Tibial nerve (tissue), 3 donors: ENCODE measurements at regions not wholly inside any gene's neighbourhood (a gene's known extent, or its start where the extent isn't known, plus 50 kb on each side); places are given as distances from the start of the nearest gene placed in this dataset.

Experiments used
- POLR2A ChIP-seq, 2 donors: fragments of 450-650 bp; IDR thresholded peaks; one replicate each; pipeline ENCODE4 v1.6.1; 2017; ENCODE audit warnings: antibody characterized with exemption in 2 of 2, mild to moderate bottlenecking in 2 of 2, moderate library complexity in 2 of 2
- TF ChIP-seq, protein P1 (sequence below), 5 experiments: fragments of 200-600 bp in 3 of 5; fragments of 450-650 bp in 2 of 5; sonication (generic) in 3 of 5; IDR thresholded peaks; one replicate each; pipeline ENCODE4 v1.5.1; 2016 to 2019; ENCODE audit warnings: antibody characterized with exemption in 5 of 5, mild to moderate bottlenecking in 3 of 5, moderate library complexity in 2 of 5

DNA sequence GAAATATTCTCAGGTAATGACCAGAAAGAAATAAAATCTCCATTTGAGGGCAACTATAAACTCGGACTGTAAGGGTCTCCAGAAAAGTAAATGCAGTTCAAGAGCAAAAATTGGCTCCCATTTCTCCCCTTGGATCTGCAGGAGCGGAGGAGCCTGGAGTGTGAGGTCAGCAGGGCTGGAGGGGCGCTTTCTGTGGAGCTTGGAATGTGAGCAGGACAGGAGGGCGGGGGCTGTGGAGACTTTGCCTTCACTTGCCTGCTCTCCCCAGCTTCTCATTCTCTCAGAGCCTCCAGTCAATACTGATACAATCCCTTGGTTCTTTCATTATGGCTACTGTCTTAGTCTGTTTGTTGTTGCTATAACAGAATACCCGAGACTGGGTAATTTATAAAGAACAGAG is 162.8 kb upstream of the ANKH start:
- TF ChIP-seq, protein P1, sequence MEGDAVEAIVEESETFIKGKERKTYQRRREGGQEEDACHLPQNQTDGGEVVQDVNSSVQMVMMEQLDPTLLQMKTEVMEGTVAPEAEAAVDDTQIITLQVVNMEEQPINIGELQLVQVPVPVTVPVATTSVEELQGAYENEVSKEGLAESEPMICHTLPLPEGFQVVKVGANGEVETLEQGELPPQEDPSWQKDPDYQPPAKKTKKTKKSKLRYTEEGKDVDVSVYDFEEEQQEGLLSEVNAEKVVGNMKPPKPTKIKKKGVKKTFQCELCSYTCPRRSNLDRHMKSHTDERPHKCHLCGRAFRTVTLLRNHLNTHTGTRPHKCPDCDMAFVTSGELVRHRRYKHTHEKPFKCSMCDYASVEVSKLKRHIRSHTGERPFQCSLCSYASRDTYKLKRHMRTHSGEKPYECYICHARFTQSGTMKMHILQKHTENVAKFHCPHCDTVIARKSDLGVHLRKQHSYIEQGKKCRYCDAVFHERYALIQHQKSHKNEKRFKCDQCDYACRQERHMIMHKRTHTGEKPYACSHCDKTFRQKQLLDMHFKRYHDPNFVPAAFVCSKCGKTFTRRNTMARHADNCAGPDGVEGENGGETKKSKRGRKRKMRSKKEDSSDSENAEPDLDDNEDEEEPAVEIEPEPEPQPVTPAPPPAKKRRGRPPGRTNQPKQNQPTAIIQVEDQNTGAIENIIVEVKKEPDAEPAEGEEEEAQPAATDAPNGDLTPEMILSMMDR (IDR thresholded peaks at IDR 0.05): no peak
- no peak for TF ChIP-seq POLR2A (IDR thresholded peaks at IDR 0.05)
